Bronchial epithelial cell (primary cell): ENCODE measurements at regions not wholly inside any gene's neighbourhood (a gene's known extent, or its start where the extent isn't known, plus 50 kb on each side); places are given as distances from the start of the nearest gene placed in this dataset.
A peak's percentile ranks its signal among the peaks of the same experiment; 100 is the strongest.

Experiments used
- DNase-seq: peaks from one replicate; pipeline ENCODE4 v3.0.0-alpha.2; 2010; ENCODE audit warnings: low read depth
- FAIRE-seq: peaks from 2 replicates; lab custom pipeline; 2011; peaks lifted over from hg19 to GRCh38; lab: Jason Lieb, UNC
- H3K27me3 ChIP-seq: 2 replicates; pipeline ENCODE4 v1.5.1; 2011; ENCODE audit warnings: low read length; ENCODE audit not compliant: control insufficient read depth, insufficient read depth
- H3K36me3 ChIP-seq: 2 replicates; pipeline ENCODE4 v1.5.1; 2011; ENCODE audit warnings: low read length; ENCODE audit not compliant: control insufficient read depth, insufficient read depth
- H3K4me3 ChIP-seq: 2 replicates; pipeline ENCODE4 v1.5.1; 2011; ENCODE audit warnings: mild to moderate bottlenecking, low read depth, low read length, control low read depth
- CTCF ChIP-seq: IDR thresholded peaks from 2 replicates; pipeline ENCODE4 v1.5.1; 2011; ENCODE audit warnings: mild to moderate bottlenecking, moderate library complexity, low read length, control low read depth, inconsistent platforms; ENCODE audit not compliant: insufficient read depth, severe bottlenecking

GRCh38 chr5:89735082-89735481 is 674.5 kb downstream of the CETN3 start:
- no peak for FAIRE-seq
- Histone ChIP-seq H3K27me3 (no peaks in the 10 kb centered on the region), H3K36me3 (no peaks in the 10 kb centered on the region), H3K4me3 (no peak overlapping the region)
- no peak for TF ChIP-seq CTCF
- DNase-seq: peak; percentile 70

- Histone ChIP-seq H3K27me3 (no peaks in the 10 kb centered on the region), H3K36me3 (no peaks in the 10 kb centered on the region), H3K4me3 (no peak overlapping the region)
- FAIRE-seq (no peak), DNase-seq (no peak)
- TF ChIP-seq CTCF: no peak
These were observed 675.8 kb downstream of the CETN3 start for GRCh38 chr5:89733772-89734171.

- FAIRE-seq (no peak), DNase-seq (peak; percentile 42)
- no peaks in the 10 kb centered on the region for H3K36me3 ChIP-seq
- TF ChIP-seq CTCF: peak; percentile 22
- H3K27me3 ChIP-seq: no peaks in the 10 kb centered on the region
- H3K4me3 ChIP-seq: no peak overlapping the region
These were observed 679.8 kb downstream of the CETN3 start for GRCh38 chr5:89729623-89730301.

- Histone ChIP-seq H3K27me3 (no peaks in the 10 kb centered on the region), H3K36me3 (no peaks in the 10 kb centered on the region), H3K4me3 (no peak overlapping the region)
- FAIRE-seq (no peak), DNase-seq (no peak)
- TF ChIP-seq CTCF: no peak
These were observed 680.8 kb downstream of the CETN3 start for GRCh38 chr5:89728750-89729149.

GRCh38 chr5:89728134-89728533 is 681.4 kb downstream of the CETN3 start:
- no peak for FAIRE-seq
- no peak for TF ChIP-seq CTCF
- no peak for DNase-seq

GRCh38 chr5:89724379-89725095 is 685.0 kb downstream of the CETN3 start:
- TF ChIP-seq CTCF: no peak
- Histone ChIP-seq H3K4me3 (no peak overlapping the region), H3K27me3 (no peaks in the 10 kb centered on the region), H3K36me3 (no peaks in the 10 kb centered on the region)
- DNase-seq: no peak
- FAIRE-seq: no peak

More at GRCh38 chr5:89728134-89728533, 681.4 kb downstream of the CETN3 start:
- H3K4me3 ChIP-seq: no peak overlapping the region
- H3K27me3 ChIP-seq: no peaks in the 10 kb centered on the region
- no peaks in the 10 kb centered on the region for H3K36me3 ChIP-seq
